ENCODE measurements at regions not wholly inside any gene's neighbourhood (a gene's known extent, or its start where the extent isn't known, plus 50 kb on each side); places are given as distances from the start of the nearest gene placed in this dataset.

DNA sequence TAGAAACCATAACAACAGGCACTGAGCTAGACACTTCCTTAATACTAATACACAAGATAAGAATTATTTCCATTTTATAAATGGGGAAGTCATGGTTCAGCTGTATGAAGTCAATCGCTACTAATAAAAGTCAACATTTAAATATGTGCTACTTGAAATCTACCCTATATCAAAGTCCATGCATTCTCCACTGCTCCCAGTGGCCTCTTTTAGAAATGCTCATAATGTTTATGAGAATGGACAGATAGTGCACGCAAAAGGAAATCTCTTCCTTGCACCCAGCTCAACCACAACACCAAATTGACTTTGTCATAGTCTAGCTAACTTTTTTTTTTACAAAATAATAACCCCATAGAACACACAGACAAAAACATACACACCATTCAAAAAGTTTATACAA, 281.7 kb upstream of the CXADR start:
- Histone ChIP-seq H3K9me3 (ENCODE audit: severe bottlenecking) (no peaks in the 10 kb centered on the region), H3K4me3 (ENCODE audit: severe bottlenecking) (no peak overlapping the region), H3K4me1 (ENCODE audit: insufficient read depth, poor library complexity, severe bottlenecking) (no peaks in the 10 kb centered on the region), H3K27ac (ENCODE audit: poor library complexity, severe bottlenecking) (no peak overlapping the region), H3K27me3 (ENCODE audit: insufficient read depth, poor library complexity, severe bottlenecking) (no peaks in the 10 kb centered on the region), H3K36me3 (ENCODE audit: low read depth) (no peaks in the 10 kb centered on the region)
- TF ChIP-seq, protein P1, sequence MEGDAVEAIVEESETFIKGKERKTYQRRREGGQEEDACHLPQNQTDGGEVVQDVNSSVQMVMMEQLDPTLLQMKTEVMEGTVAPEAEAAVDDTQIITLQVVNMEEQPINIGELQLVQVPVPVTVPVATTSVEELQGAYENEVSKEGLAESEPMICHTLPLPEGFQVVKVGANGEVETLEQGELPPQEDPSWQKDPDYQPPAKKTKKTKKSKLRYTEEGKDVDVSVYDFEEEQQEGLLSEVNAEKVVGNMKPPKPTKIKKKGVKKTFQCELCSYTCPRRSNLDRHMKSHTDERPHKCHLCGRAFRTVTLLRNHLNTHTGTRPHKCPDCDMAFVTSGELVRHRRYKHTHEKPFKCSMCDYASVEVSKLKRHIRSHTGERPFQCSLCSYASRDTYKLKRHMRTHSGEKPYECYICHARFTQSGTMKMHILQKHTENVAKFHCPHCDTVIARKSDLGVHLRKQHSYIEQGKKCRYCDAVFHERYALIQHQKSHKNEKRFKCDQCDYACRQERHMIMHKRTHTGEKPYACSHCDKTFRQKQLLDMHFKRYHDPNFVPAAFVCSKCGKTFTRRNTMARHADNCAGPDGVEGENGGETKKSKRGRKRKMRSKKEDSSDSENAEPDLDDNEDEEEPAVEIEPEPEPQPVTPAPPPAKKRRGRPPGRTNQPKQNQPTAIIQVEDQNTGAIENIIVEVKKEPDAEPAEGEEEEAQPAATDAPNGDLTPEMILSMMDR (IDR thresholded peaks at IDR 0.05; ENCODE audit: poor library complexity, severe bottlenecking) = no peak
- DNase-seq (ENCODE audit: low spot score) (no peak), ATAC-seq (ENCODE audit: low read depth) (no peak)

DNA sequence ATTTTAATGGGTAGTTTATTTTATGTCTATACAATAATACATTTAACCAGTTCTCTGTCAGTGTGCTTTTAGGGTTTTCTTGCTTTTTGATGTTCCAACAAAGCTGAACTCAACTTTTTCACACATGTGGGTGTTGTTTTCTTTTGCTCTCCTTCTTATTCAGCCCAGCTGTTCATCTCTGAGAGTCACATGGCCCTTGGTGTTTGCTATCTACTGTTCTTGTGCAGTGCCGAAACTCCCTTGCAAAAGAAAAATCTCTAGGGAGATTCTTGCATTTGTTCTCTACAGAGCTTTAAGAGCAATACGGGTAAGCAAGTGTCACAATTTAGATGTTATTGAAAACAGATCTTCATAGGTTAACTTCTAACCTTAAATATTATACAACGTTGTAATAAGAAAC, 281.1 kb upstream of the CXADR start:
- Histone ChIP-seq H3K36me3 (ENCODE audit: low read depth) (no peaks in the 10 kb centered on the region), H3K27me3 (ENCODE audit: insufficient read depth, poor library complexity, severe bottlenecking) (no peaks in the 10 kb centered on the region), H3K4me1 (ENCODE audit: insufficient read depth, poor library complexity, severe bottlenecking) (no peaks in the 10 kb centered on the region), H3K27ac (ENCODE audit: poor library complexity, severe bottlenecking) (no peak overlapping the region), H3K4me3 (ENCODE audit: severe bottlenecking) (no peak overlapping the region), H3K9me3 (ENCODE audit: severe bottlenecking) (no peaks in the 10 kb centered on the region)
- TF ChIP-seq, protein P1 (IDR thresholded peaks at IDR 0.05; ENCODE audit: poor library complexity, severe bottlenecking) = no peak
- DNase-seq (ENCODE audit: low spot score) (no peak), ATAC-seq (ENCODE audit: low read depth) (no peak)

DNA sequence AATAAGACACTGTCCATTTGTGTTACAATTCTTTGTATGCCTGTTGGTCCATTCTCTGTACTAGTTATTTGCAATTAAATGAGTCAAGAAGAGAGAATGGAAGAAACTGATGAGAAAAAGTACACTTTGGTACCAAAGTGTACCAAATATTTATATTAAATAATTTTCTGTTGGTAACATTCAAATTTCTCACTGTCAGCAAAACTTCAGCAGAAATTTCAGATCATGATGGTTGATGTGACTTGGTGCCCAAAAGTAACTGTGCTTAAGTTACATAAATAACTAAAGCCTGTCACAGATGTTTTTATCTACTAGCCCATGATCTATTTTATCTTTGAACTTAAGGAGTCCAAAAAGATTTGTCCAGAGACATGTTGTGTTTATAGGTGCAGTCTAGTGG, 274.4 kb upstream of the CXADR start:
- Histone ChIP-seq H3K36me3 (ENCODE audit: low read depth) (no peaks in the 10 kb centered on the region), H3K4me1 (ENCODE audit: insufficient read depth, poor library complexity, severe bottlenecking) (no peaks in the 10 kb centered on the region), H3K9me3 (ENCODE audit: severe bottlenecking) (no peaks in the 10 kb centered on the region), H3K4me3 (ENCODE audit: severe bottlenecking) (no peak overlapping the region), H3K27me3 (ENCODE audit: insufficient read depth, poor library complexity, severe bottlenecking) (no peaks in the 10 kb centered on the region), H3K27ac (ENCODE audit: poor library complexity, severe bottlenecking) (no peak overlapping the region)
- TF ChIP-seq, protein P1 (IDR thresholded peaks at IDR 0.05; ENCODE audit: poor library complexity, severe bottlenecking) = no peak
- DNase-seq (ENCODE audit: low spot score) (no peak), ATAC-seq (ENCODE audit: low read depth) (no peak)

DNA sequence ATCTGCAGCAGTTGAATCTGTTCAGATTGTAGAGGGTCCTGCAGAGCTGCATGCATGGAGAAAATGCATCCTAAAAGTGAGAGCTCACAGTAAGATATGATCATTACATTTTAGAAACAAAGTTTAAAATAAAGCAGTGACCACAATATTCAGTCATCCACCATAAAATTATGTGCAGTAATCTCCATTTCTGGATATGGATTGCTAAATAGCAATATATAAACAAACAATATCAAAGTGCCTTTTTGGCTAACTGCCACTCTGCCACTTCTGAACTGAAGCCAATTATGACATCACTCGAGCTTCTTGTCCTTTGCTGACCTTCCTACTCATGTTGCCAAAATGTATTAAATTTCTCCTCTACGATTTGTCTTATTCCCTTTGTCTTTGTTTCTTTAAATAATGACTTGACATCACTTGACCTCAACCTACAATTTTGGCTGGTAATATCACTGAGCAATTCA, 262.0 kb upstream of the CXADR start:
- TF ChIP-seq, protein P1 (IDR thresholded peaks at IDR 0.05; ENCODE audit: poor library complexity, severe bottlenecking) = no peak
- DNase-seq (ENCODE audit: low spot score) (no peak), ATAC-seq (ENCODE audit: low read depth) (no peak)
- no peak overlapping the region for H3K4me3 ChIP-seq (ENCODE audit: severe bottlenecking)
- H3K36me3 ChIP-seq (ENCODE audit: low read depth) = no peaks in the 10 kb centered on the region
- no peak overlapping the region for H3K27ac ChIP-seq (ENCODE audit: poor library complexity, severe bottlenecking)
- no peaks in the 10 kb centered on the region for H3K4me1 ChIP-seq (ENCODE audit: insufficient read depth, poor library complexity, severe bottlenecking)
- no peaks in the 10 kb centered on the region for H3K9me3 ChIP-seq (ENCODE audit: severe bottlenecking)
- H3K27me3 ChIP-seq (ENCODE audit: insufficient read depth, poor library complexity, severe bottlenecking) = no peaks in the 10 kb centered on the region

DNA sequence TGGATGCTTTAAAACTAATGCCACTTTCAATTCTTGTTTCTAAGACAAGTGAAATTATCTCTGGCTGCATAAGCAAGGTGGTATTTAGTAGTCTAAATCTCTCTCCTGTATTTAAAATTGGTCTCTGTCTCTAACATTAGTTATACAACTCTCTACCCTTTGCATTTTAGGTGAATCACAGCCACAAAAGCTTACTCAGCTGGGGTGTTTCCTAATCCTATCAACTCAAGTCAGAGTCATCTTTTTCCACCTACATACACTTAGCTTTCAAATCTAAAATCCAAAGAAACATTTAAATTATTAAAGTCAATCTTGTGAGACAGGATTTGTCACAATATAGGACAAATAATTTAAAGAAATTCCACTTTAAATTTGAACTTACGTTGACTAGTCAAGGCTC, 255.1 kb upstream of the CXADR start:
- H3K27me3 ChIP-seq (ENCODE audit: insufficient read depth, poor library complexity, severe bottlenecking) = no peaks in the 10 kb centered on the region
- H3K27ac ChIP-seq (ENCODE audit: poor library complexity, severe bottlenecking) = no peak overlapping the region

More for the DNA sequence above, 255.1 kb upstream of the CXADR start:
- no peaks in the 10 kb centered on the region for H3K9me3 ChIP-seq (ENCODE audit: severe bottlenecking)
- DNase-seq (ENCODE audit: low spot score) (no peak), ATAC-seq (ENCODE audit: low read depth) (no peak)
- H3K36me3 ChIP-seq (ENCODE audit: low read depth) = no peaks in the 10 kb centered on the region
- no peaks in the 10 kb centered on the region for H3K4me1 ChIP-seq (ENCODE audit: insufficient read depth, poor library complexity, severe bottlenecking)
- no peak overlapping the region for H3K4me3 ChIP-seq (ENCODE audit: severe bottlenecking)
- TF ChIP-seq, protein P1 (IDR thresholded peaks at IDR 0.05; ENCODE audit: poor library complexity, severe bottlenecking) = no peak

All from RWPE2 (cell line).